ENCODE measurements at regions not wholly inside any gene's neighbourhood (a gene's known extent, or its start where the extent isn't known, plus 50 kb on each side); places are given as distances from the start of the nearest gene placed in this dataset.

GRCh38 chr7:24042028-24042427 is 242.0 kb upstream of the NPY start:
- DNase-seq (ENCODE audit: extremely low read depth, low read depth), result no peak
- TF ChIP-seq CTCF (IDR thresholded peaks at IDR 0.05; ENCODE audit: low read depth, low read length), result no peak

GRCh38 chr7:24049296-24049695 is 234.7 kb upstream of the NPY start:
- no peak for DNase-seq (ENCODE audit: extremely low read depth, low read depth)
- no peak for TF ChIP-seq CTCF (IDR thresholded peaks at IDR 0.05; ENCODE audit: low read depth, low read length)

GRCh38 chr7:24050991-24051560 is 232.9 kb upstream of the NPY start:
- TF ChIP-seq CTCF (IDR thresholded peaks at IDR 0.05; ENCODE audit: low read depth, low read length), result no peak
- DNase-seq (ENCODE audit: extremely low read depth, low read depth), result no peak

- DNase-seq (ENCODE audit: extremely low read depth, low read depth), result no peak
- no peak for TF ChIP-seq CTCF (IDR thresholded peaks at IDR 0.05; ENCODE audit: low read depth, low read length)
Measured at GRCh38 chr7:24051651-24052050, 232.3 kb upstream of the NPY start.

- no peak for TF ChIP-seq CTCF (IDR thresholded peaks at IDR 0.05; ENCODE audit: low read depth, low read length)
- peak; percentile 12 for DNase-seq (ENCODE audit: extremely low read depth, low read depth)
Measured at GRCh38 chr7:24052572-24053260, 231.3 kb upstream of the NPY start.

GRCh38 chr7:24054236-24054635 is 229.8 kb upstream of the NPY start:
- no peak for TF ChIP-seq CTCF (IDR thresholded peaks at IDR 0.05; ENCODE audit: low read depth, low read length)
- DNase-seq (ENCODE audit: extremely low read depth, low read depth), result no peak

GRCh38 chr7:24057243-24057642 is 226.7 kb upstream of the NPY start:
- no peak for DNase-seq (ENCODE audit: extremely low read depth, low read depth)
- no peak for TF ChIP-seq CTCF (IDR thresholded peaks at IDR 0.05; ENCODE audit: low read depth, low read length)

All from AG09319 (cell line).